GM19463 (cell line): ENCODE measurements at regions not wholly inside any gene's neighbourhood (a gene's known extent, or its start where the extent isn't known, plus 50 kb on each side); places are given as distances from the start of the nearest gene placed in this dataset.

Source experiments
- ATAC-seq: cut with Tn5 transposase; IDR thresholded peaks from one replicate; pipeline ENCODE4 v1.9.1; 2021; ENCODE audit warnings: mild to moderate bottlenecking, moderate library complexity; ENCODE audit not compliant: unreplicated experiment

- no peak for ATAC-seq
These were observed 613.7 kb downstream of the PRELID2 start for GRCh38 chr5:145221416-145221815.

GRCh38 chr5:145220481-145220880 lies 614.7 kb downstream of the PRELID2 start:
- no peak for ATAC-seq

- no peak for ATAC-seq
These were observed 616.2 kb downstream of the PRELID2 start for GRCh38 chr5:145218982-145219381.

- no peak for ATAC-seq
These were observed 617.1 kb downstream of the PRELID2 start for GRCh38 chr5:145218019-145218418.

GRCh38 chr5:145210020-145210419 lies 625.1 kb downstream of the PRELID2 start:
- ATAC-seq = no peak

GRCh38 chr5:145205546-145205945 lies 629.6 kb downstream of the PRELID2 start:
- no peak for ATAC-seq

- ATAC-seq = no peak
These were observed 630.4 kb downstream of the PRELID2 start for GRCh38 chr5:145204743-145205142.

GRCh38 chr5:145203193-145203592 lies 631.9 kb downstream of the PRELID2 start:
- no peak for ATAC-seq

- ATAC-seq = no peak
These were observed 636.4 kb downstream of the PRELID2 start for GRCh38 chr5:145198525-145199260.

GRCh38 chr5:145189746-145190145 lies 645.4 kb downstream of the PRELID2 start:
- ATAC-seq = no peak

GRCh38 chr5:145180371-145180770 lies 654.8 kb downstream of the PRELID2 start:
- no peak for ATAC-seq

GRCh38 chr5:145178641-145179523 lies 656.3 kb downstream of the PRELID2 start:
- no peak for ATAC-seq

- ATAC-seq = no peak
These were observed 659.1 kb downstream of the PRELID2 start for GRCh38 chr5:145176041-145176440.

- no peak for ATAC-seq
These were observed 669.0 kb downstream of the PRELID2 start for GRCh38 chr5:145166110-145166509.

GRCh38 chr5:145163876-145164275 lies 671.3 kb downstream of the PRELID2 start:
- no peak for ATAC-seq

GRCh38 chr5:145162626-145163025 lies 672.5 kb downstream of the PRELID2 start:
- ATAC-seq = no peak

- no peak for ATAC-seq
These were observed 673.8 kb downstream of the PRELID2 start for GRCh38 chr5:145161391-145161790.

- ATAC-seq = no peak
These were observed 674.5 kb downstream of the PRELID2 start for GRCh38 chr5:145160679-145161078.

GRCh38 chr5:145158730-145159129 lies 676.4 kb downstream of the PRELID2 start:
- no peak for ATAC-seq

GRCh38 chr5:145157841-145158240 lies 677.3 kb downstream of the PRELID2 start:
- ATAC-seq = no peak

GRCh38 chr5:145141534-145141933 lies 693.6 kb downstream of the PRELID2 start:
- ATAC-seq = no peak

- no peak for ATAC-seq
These were observed 704.1 kb downstream of the PRELID2 start for GRCh38 chr5:145130996-145131395.
